ENCODE measurements at regions not wholly inside any gene's neighbourhood (a gene's known extent, or its start where the extent isn't known, plus 50 kb on each side); places are given as distances from the start of the nearest gene placed in this dataset.

- TF ChIP-seq ZNF274 (IDR thresholded peaks at IDR 0.05; ENCODE audit: low read length) (no peak), ZNF274 (tag by site-specific recombination; IDR thresholded peaks at IDR 0.05; ENCODE audit: borderline replicate concordance) (no peak), ZBTB7A (tag by site-specific recombination; IDR thresholded peaks at IDR 0.05; ENCODE audit: low read depth) (no peak), ZNF501 (tag by site-specific recombination; IDR thresholded peaks at IDR 0.05) (no peak), ZNF114 (tag by site-specific recombination; IDR thresholded peaks at IDR 0.05) (no peak), ZNF292 (tag by site-specific recombination; IDR thresholded peaks at IDR 0.05; ENCODE audit: borderline replicate concordance, low read depth) (no peak), ZSCAN30 (tag by site-specific recombination; IDR thresholded peaks at IDR 0.05) (no peak), ZBTB49 (tag by site-specific recombination; IDR thresholded peaks at IDR 0.05; ENCODE audit: low read depth) (no peak), ZNF629 (tag by site-specific recombination; IDR thresholded peaks at IDR 0.05) (no peak)
- TF ChIP-seq, protein P1, sequence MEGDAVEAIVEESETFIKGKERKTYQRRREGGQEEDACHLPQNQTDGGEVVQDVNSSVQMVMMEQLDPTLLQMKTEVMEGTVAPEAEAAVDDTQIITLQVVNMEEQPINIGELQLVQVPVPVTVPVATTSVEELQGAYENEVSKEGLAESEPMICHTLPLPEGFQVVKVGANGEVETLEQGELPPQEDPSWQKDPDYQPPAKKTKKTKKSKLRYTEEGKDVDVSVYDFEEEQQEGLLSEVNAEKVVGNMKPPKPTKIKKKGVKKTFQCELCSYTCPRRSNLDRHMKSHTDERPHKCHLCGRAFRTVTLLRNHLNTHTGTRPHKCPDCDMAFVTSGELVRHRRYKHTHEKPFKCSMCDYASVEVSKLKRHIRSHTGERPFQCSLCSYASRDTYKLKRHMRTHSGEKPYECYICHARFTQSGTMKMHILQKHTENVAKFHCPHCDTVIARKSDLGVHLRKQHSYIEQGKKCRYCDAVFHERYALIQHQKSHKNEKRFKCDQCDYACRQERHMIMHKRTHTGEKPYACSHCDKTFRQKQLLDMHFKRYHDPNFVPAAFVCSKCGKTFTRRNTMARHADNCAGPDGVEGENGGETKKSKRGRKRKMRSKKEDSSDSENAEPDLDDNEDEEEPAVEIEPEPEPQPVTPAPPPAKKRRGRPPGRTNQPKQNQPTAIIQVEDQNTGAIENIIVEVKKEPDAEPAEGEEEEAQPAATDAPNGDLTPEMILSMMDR (tag by site-specific recombination; IDR thresholded peaks at IDR 0.05), result no peak
These were observed 133.0 kb upstream of the PCBD1 start for GRCh38 chr10:71021402-71021801.

All from HEK293 (cell line).